Testis (tissue), 2 donors: ENCODE measurements at regions not wholly inside any gene's neighbourhood (a gene's known extent, or its start where the extent isn't known, plus 50 kb on each side); places are given as distances from the start of the nearest gene placed in this dataset.

Experiments
- CTCF ChIP-seq, 3 experiments: fragments of 450-650 bp in 2 of 3; fragments of 200-600 bp in 1 of 3; sonication (generic) in 1 of 3; IDR thresholded peaks; one replicate each; pipeline ENCODE4 v1.5.1; 2016 to 2019; ENCODE audit warnings: antibody characterized with exemption in 3 of 3, mild to moderate bottlenecking in 2 of 3, moderate library complexity in 1 of 3
- POLR2A ChIP-seq: fragments of 450-650 bp; IDR thresholded peaks from one replicate; pipeline ENCODE4 v1.6.1; 2017; ENCODE audit warnings: antibody characterized with exemption, mild to moderate bottlenecking, moderate library complexity

GRCh38 chr21:35234725-35235124 is 185.6 kb upstream of the RUNX1 start:
- TF ChIP-seq POLR2A (no peak), CTCF (IDR thresholded peaks at IDR 0.05) (no peak)
